ENCODE measurements at regions not wholly inside any gene's neighbourhood (a gene's known extent, or its start where the extent isn't known, plus 50 kb on each side); places are given as distances from the start of the nearest gene placed in this dataset.

GRCh38 chr1:185376840-185377635, 60.0 kb upstream of the IVNS1ABP start:
- TF ChIP-seq CTCF (IDR thresholded peaks at IDR 0.05), result no peak
- no peak for TF ChIP-seq POLR2A (IDR thresholded peaks at IDR 0.05)
